BE2C (cell line): ENCODE measurements at regions not wholly inside any gene's neighbourhood (a gene's known extent, or its start where the extent isn't known, plus 50 kb on each side); places are given as distances from the start of the nearest gene placed in this dataset.

Experiments used
- DNase-seq: peaks from one replicate; pipeline ENCODE4 v3.0.0-alpha.2; 2020
- H3K27me3 ChIP-seq: fragments of 250-450 bp; sonication (Bioruptor Pico); 2 replicates; pipeline ENCODE4 v1.5.1; 2020; ENCODE audit warnings: mild to moderate bottlenecking
- H3K36me3 ChIP-seq: fragments of 250-450 bp; sonication (Bioruptor Pico); 2 replicates; pipeline ENCODE4 v1.5.1; 2020; ENCODE audit warnings: mild to moderate bottlenecking
- H3K4me1 ChIP-seq: fragments of 250-450 bp; sonication (Bioruptor Pico); 2 replicates; pipeline ENCODE4 v1.5.1; 2020
- H3K4me3 ChIP-seq: 2 replicates; pipeline ENCODE4 v1.5.1; 2011; ENCODE audit warnings: low read depth, low read length
- H3K9me3 ChIP-seq: fragments of 250-450 bp; sonication (Bioruptor Pico); 2 replicates; pipeline ENCODE4 v1.5.1; 2020
- CTCF ChIP-seq: IDR thresholded peaks from 2 replicates; pipeline ENCODE4 v1.5.1; 2012; ENCODE audit warnings: mild to moderate bottlenecking, low read depth, low read length

GRCh38 chr6:54681987-54682386 is 164.6 kb upstream of the FAM83B start:
- Histone ChIP-seq H3K4me3 (no peak overlapping the region), H3K27me3 (no peaks in the 10 kb centered on the region), H3K9me3 (no peaks in the 10 kb centered on the region), H3K4me1 (no peaks in the 10 kb centered on the region), H3K36me3 (no peaks in the 10 kb centered on the region)
- no peak for DNase-seq
- TF ChIP-seq CTCF = no peak

- no peak for DNase-seq
- no peak for TF ChIP-seq CTCF
- Histone ChIP-seq H3K9me3 (no peaks in the 10 kb centered on the region), H3K36me3 (no peaks in the 10 kb centered on the region), H3K4me3 (no peak overlapping the region), H3K4me1 (no peaks in the 10 kb centered on the region), H3K27me3 (no peaks in the 10 kb centered on the region)
Measured at GRCh38 chr6:54689620-54690019, 157.0 kb upstream of the FAM83B start.

- Histone ChIP-seq H3K4me3 (no peak overlapping the region), H3K36me3 (no peaks in the 10 kb centered on the region), H3K4me1 (no peaks in the 10 kb centered on the region), H3K27me3 (no peaks in the 10 kb centered on the region), H3K9me3 (no peaks in the 10 kb centered on the region)
- DNase-seq = no peak
- TF ChIP-seq CTCF = no peak
Measured at GRCh38 chr6:54690596-54690995, 156.0 kb upstream of the FAM83B start.

- TF ChIP-seq CTCF = no peak
- H3K4me1 ChIP-seq = no peaks in the 10 kb centered on the region
- H3K9me3 ChIP-seq = no peaks in the 10 kb centered on the region
- DNase-seq = no peak
- no peak overlapping the region for H3K4me3 ChIP-seq
- no peaks in the 10 kb centered on the region for H3K36me3 ChIP-seq
- H3K27me3 ChIP-seq = no peaks in the 10 kb centered on the region
Measured at GRCh38 chr6:54694928-54695532, 151.5 kb upstream of the FAM83B start.

GRCh38 chr6:54695815-54696214 is 150.8 kb upstream of the FAM83B start:
- H3K27me3 ChIP-seq = no peaks in the 10 kb centered on the region
- no peak for DNase-seq
- no peaks in the 10 kb centered on the region for H3K4me1 ChIP-seq
- no peak overlapping the region for H3K4me3 ChIP-seq
- TF ChIP-seq CTCF = no peak
- no peaks in the 10 kb centered on the region for H3K9me3 ChIP-seq
- no peaks in the 10 kb centered on the region for H3K36me3 ChIP-seq

- DNase-seq = no peak
- Histone ChIP-seq H3K9me3 (no peaks in the 10 kb centered on the region), H3K4me1 (no peaks in the 10 kb centered on the region), H3K27me3 (no peaks in the 10 kb centered on the region), H3K4me3 (no peak overlapping the region), H3K36me3 (no peaks in the 10 kb centered on the region)
- 0 out of 2 replicates have a peak, but pooled peaks have one; percentile 2 for TF ChIP-seq CTCF
Measured at GRCh38 chr6:54697424-54697823, 149.1 kb upstream of the FAM83B start.
